ENCODE measurements at regions not wholly inside any gene's neighbourhood (a gene's known extent, or its start where the extent isn't known, plus 50 kb on each side); places are given as distances from the start of the nearest gene placed in this dataset.

DNA sequence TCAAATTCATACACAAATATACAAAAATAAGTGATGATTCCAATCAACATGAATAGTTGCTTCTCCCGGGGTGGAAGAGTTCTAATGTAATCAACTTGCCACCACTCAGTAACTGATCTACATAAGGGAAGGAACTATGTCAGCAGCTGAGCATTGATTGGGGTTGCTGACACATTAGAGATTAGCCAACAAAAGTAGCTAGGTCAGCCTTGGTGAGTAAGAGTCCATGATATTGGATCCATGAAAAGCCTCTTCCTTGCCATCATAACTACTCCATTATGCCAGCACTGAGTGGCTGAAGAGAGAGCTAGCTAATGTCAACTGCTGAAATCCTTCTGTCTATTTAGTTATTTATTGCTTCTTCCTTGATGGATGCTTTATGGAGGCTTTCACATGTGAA, 309.8 kb downstream of the NFIB start:
- TF ChIP-seq, protein P1, sequence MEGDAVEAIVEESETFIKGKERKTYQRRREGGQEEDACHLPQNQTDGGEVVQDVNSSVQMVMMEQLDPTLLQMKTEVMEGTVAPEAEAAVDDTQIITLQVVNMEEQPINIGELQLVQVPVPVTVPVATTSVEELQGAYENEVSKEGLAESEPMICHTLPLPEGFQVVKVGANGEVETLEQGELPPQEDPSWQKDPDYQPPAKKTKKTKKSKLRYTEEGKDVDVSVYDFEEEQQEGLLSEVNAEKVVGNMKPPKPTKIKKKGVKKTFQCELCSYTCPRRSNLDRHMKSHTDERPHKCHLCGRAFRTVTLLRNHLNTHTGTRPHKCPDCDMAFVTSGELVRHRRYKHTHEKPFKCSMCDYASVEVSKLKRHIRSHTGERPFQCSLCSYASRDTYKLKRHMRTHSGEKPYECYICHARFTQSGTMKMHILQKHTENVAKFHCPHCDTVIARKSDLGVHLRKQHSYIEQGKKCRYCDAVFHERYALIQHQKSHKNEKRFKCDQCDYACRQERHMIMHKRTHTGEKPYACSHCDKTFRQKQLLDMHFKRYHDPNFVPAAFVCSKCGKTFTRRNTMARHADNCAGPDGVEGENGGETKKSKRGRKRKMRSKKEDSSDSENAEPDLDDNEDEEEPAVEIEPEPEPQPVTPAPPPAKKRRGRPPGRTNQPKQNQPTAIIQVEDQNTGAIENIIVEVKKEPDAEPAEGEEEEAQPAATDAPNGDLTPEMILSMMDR (IDR thresholded peaks at IDR 0.05): no peak
- no peak for TF ChIP-seq POLR2A (IDR thresholded peaks at IDR 0.05)

Measured in uterus (tissue), 2 donors.